Upper lobe of right lung (tissue), 1 donor: ENCODE measurements at regions not wholly inside any gene's neighbourhood (a gene's known extent, or its start where the extent isn't known, plus 50 kb on each side); places are given as distances from the start of the nearest gene placed in this dataset.

Source experiments
- ATAC-seq: fragments of 200-7000 bp; cut with Tn5 transposase; one replicate; pipeline ENCODE4 v1.9.1; 2020; ENCODE audit warnings: mild to moderate bottlenecking, moderate library complexity
- DNase-seq: peaks from one replicate; pipeline ENCODE4 v3.0.0-alpha.2; 2020
- H3K27ac ChIP-seq: fragments of 200-600 bp; one replicate; pipeline ENCODE4 v1.8.0; 2022
- H3K27me3 ChIP-seq: fragments of 200-600 bp; one replicate; pipeline ENCODE4 v1.8.0; 2022; ENCODE audit warnings: mild to moderate bottlenecking
- H3K36me3 ChIP-seq: fragments of 200-600 bp; one replicate; pipeline ENCODE4 v1.8.0; 2022
- H3K4me1 ChIP-seq: fragments of 200-600 bp; one replicate; pipeline ENCODE4 v1.8.0; 2022
- H3K4me3 ChIP-seq: fragments of 200-600 bp; one replicate; pipeline ENCODE4 v1.8.0; 2022; ENCODE audit warnings: mild to moderate bottlenecking
- H3K9me3 ChIP-seq: fragments of 200-600 bp; one replicate; pipeline ENCODE4 v1.8.0; 2022
- intact Hi-C: fragments of 100-400 bp; cut with DNase I; formaldehyde crosslinking; loops from one replicate; pipeline ENCODE4 v1.11.0; 2022
- TF ChIP-seq, protein P1 (sequence below): fragments of 200-600 bp; IDR thresholded peaks from one replicate; pipeline ENCODE4 v1.8.0; 2022; ENCODE audit warnings: antibody characterized with exemption
- donor health status: DM: no; HTN: yes; CAD: no; lungs with severe emphysema.

DNA sequence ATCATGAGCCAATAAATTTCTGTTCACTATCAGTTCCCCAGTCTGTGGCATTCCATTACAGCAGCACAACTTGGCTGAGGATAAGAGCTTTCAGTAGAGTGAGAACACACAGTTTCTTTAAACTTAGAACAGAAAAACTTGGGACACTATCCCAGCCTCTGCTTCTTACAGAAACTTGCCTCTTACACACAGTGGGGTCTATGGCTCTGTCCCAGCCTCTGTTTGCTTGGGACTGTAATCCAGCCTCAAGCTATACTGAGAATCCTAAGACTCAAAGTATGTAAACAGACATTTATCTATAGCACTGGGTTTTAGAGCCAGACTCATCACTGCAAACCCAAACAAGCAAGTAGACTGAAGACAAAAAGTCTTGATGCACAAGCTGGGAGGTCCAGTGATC, 355.8 kb upstream of the VSTM2A start:
- Histone ChIP-seq H3K36me3 (no peaks in the 10 kb centered on the region), H3K9me3 (no peaks in the 10 kb centered on the region), H3K27me3 (no peaks in the 10 kb centered on the region), H3K4me3 (no peak overlapping the region), H3K27ac (no peak overlapping the region), H3K4me1 (no peaks in the 10 kb centered on the region)
- TF ChIP-seq, protein P1, sequence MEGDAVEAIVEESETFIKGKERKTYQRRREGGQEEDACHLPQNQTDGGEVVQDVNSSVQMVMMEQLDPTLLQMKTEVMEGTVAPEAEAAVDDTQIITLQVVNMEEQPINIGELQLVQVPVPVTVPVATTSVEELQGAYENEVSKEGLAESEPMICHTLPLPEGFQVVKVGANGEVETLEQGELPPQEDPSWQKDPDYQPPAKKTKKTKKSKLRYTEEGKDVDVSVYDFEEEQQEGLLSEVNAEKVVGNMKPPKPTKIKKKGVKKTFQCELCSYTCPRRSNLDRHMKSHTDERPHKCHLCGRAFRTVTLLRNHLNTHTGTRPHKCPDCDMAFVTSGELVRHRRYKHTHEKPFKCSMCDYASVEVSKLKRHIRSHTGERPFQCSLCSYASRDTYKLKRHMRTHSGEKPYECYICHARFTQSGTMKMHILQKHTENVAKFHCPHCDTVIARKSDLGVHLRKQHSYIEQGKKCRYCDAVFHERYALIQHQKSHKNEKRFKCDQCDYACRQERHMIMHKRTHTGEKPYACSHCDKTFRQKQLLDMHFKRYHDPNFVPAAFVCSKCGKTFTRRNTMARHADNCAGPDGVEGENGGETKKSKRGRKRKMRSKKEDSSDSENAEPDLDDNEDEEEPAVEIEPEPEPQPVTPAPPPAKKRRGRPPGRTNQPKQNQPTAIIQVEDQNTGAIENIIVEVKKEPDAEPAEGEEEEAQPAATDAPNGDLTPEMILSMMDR: no peak
- DNase-seq (no peak), ATAC-seq (no peak)
- intact Hi-C loops: no loop called here

GRCh38 chr7:54187886-54188685, 354.1 kb upstream of the VSTM2A start:
- no peaks in the 10 kb centered on the region for H3K27me3 ChIP-seq
- no peaks in the 10 kb centered on the region for H3K4me1 ChIP-seq
- ATAC-seq (no peak), DNase-seq (no peak)
- no peaks in the 10 kb centered on the region for H3K36me3 ChIP-seq
- TF ChIP-seq, protein P1: no peak
- intact Hi-C loops: no loop called here
- H3K4me3 ChIP-seq: no peak overlapping the region
- H3K9me3 ChIP-seq: no peaks in the 10 kb centered on the region
- no peak overlapping the region for H3K27ac ChIP-seq

- Histone ChIP-seq H3K4me1 (no peaks in the 10 kb centered on the region), H3K27me3 (no peaks in the 10 kb centered on the region), H3K9me3 (no peaks in the 10 kb centered on the region), H3K36me3 (no peaks in the 10 kb centered on the region), H3K4me3 (no peak overlapping the region), H3K27ac (no peak overlapping the region)
- ATAC-seq (no peak), DNase-seq (no peak)
- intact Hi-C loops: no loop called here
- TF ChIP-seq, protein P1: no peak
Measured at GRCh38 chr7:54188843-54189242, 353.3 kb upstream of the VSTM2A start.

GRCh38 chr7:54189330-54189729, 352.8 kb upstream of the VSTM2A start:
- Histone ChIP-seq H3K36me3 (no peaks in the 10 kb centered on the region), H3K27ac (no peak overlapping the region), H3K4me1 (no peaks in the 10 kb centered on the region), H3K27me3 (no peaks in the 10 kb centered on the region), H3K4me3 (no peak overlapping the region), H3K9me3 (no peaks in the 10 kb centered on the region)
- DNase-seq (no peak), ATAC-seq (no peak)
- intact Hi-C loops: no loop called here
- TF ChIP-seq, protein P1: no peak

- Histone ChIP-seq H3K4me1 (no peaks in the 10 kb centered on the region), H3K4me3 (no peak overlapping the region), H3K27me3 (no peaks in the 10 kb centered on the region), H3K36me3 (no peaks in the 10 kb centered on the region), H3K27ac (no peak overlapping the region), H3K9me3 (peaks cover 8% of the 10 kb centered on the region)
- intact Hi-C loops: no loop called here
- DNase-seq (no peak), ATAC-seq (no peak)
- TF ChIP-seq, protein P1: no peak
Measured at GRCh38 chr7:54201501-54201900, 340.7 kb upstream of the VSTM2A start.
